ENCODE measurements at regions not wholly inside any gene's neighbourhood (a gene's known extent, or its start where the extent isn't known, plus 50 kb on each side); places are given as distances from the start of the nearest gene placed in this dataset.

DNA sequence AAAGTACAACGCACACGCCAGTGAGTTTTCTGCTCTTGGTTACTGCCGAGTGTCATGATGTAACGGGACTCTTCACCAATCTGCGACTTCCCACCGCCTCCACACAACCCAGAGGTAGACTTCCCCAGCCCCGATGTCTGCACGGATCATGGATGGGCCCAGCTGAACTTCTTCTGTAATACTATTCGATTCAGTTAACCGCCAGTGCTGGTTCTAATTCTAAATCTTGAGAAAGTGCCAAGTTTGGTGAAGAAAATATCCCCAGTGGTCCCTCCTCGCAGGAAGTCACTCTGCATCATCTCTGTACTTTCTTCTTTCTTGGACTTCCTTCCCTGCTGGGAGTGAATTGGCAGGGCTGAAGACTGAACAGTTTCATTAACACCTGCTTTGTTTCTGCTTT is 77.6 kb upstream of the SLC35F4 start:
- DNase-seq: no peak

DNA sequence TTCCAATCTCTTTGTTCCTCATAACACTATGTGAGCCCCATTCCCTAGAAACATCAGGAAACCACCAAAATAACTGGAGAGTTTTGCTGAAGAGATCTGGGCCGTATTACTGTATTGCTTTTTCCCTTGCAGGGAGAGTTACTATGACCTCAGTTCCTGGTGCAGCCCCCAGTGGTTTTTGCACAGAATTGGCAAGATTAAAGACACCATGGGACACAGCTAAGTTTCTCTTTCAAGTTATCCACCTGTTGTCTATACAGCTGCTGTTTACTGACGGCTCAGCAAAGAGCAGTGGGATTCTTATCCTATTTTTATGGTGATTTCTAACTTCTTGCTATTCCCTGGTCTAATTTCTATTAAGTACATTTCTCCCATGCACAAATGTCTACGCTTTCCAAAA is 77.1 kb upstream of the SLC35F4 start:
- DNase-seq: no peak

DNA sequence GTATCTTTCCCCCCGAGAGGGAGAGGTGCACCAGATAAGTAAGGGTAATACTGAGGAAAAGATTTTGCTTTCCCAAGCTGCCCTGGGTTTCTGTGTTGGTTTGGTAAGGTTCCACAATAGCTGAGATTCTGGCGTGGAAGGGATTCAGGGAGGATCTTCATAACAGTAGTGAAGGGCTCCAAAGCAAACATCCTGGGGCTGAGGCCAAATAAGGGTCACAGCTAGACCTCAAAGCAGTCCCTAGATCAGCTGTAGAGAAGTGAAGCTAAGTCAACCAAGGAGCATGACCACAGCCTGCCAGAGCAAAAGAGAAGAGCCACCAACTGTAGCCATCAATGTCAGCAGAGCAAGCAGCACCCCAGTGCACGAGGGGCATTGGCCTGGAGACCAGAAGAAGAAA is 73.2 kb upstream of the SLC35F4 start:
- no peak for DNase-seq

DNA sequence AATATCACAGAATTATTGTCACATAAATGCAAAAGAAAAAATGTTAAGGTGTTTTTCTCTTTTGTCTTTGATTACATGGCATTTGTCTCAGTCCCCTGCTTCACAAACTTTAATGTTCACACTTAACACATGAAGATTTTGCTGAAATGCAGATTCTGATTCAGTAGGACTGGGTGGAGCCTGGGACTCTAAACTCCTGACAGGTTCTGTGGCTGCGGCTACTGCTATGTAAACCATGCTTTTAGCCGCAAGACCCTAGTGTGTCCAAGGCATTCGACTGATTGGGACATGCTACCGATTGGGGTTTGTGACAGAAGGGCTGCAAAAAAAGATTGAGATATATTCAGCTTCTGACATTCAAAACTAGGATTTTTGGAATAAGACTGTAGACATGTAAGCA is 72.6 kb upstream of the SLC35F4 start:
- DNase-seq: no peak

DNA sequence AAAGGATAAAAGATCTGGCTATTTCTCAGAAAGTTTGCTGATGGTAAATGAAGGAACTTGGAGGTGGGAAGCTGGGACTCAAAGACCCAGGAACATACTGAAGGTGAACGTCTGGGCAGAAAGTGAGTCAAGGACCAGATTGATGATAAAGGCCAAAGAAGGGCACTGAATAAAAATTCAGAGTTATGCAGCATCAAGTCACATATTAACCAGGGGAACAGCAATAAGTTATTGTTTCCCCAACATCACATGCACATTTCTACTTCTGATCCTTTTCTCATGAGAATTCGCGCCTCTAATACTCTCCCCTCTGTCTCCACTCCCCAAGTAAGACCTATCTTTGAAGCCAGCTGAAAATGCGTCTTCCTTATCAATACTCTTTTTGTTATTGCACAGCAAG is 71.8 kb upstream of the SLC35F4 start:
- DNase-seq: no peak

DNA sequence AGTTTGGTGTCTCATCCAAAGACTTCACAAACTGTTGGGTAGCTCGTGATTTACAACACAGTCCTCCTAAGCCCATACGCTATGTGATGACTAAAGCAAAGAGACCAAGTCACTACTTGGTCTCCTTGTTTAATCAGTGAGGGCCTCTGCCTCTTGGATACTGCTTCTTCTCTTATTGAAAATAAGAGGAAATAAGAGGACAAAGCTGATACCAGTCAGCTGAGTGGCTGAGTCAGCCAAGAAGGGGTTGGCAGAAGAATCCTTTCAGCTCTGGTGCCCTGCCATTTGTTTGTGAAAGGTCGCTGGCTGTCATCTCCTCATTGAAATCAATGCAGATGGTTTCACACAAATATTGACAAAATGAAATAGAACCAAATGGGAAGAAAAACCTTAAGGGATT is 67.5 kb upstream of the SLC35F4 start:
- DNase-seq: no peak

DNA sequence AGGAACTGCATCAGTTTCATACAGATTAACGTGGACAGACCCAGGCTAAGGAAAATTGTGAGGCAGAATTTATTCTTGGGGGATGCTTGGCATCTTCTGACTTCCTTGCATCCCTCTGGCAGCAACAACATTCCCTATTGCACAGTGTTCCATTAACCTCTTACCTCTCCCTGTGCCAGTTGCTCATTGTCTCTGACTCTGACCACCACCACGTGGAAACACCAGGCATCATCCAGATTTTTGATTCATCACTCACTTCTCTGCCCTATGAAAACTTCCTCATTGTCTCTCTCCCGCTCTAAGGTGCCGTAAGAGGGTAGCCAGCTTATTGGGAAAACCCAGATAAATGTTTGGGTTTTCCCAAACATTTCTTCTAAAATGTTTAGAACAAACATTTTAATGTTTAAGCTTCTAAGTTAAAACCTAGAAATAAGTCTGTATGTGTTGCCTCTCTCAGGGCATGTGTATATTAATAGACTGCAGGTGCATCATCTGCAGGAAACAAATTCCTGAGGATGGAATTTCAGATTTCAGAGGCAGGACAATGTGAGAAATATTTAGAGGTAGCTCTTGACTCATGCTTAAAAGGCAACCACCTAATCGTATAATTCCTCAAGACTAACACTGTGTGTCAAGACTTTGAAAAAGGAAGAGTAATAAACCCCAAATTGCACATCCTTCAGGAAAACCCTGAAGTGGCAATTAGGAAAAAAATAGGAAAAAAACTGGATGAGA is 64.5 kb upstream of the SLC35F4 start:
- no peak for DNase-seq

DNA sequence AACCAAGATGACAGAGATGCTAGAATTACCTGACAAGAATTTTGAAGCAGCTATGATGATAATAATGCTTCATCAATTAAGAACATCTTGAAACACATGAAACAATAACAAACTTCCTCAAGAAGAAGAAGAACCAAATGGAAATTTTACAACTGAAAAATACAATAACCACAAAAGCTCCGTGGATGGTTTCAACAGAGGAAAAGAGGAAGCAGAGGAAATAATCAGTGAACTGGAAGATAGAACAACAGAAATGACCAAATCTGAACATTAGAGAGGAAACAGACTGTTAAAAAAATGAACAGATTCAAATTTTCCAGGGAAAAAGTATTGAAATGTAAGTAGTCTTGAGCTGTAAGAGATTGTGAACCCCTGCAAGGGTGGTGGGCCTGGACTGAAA is 62.8 kb upstream of the SLC35F4 start:
- DNase-seq: no peak

DNA sequence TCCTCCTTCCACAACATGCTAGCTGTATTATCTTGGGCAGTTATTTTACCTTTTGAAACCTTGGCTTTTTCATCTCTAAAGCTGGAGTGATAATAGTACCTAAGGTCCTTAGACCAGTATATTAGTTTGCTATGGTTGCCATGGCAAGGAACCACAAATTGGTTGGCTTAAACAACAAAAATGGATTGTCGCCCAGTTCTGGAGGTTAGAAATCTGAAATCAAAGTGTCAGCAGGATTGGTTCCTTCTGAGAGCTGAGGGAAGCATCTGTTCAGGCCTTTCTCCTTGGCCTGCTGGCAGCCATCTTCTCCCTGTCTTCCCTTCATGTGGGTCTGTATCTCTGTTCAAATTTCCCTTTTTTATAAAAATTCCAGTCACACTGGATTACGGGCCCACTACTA is 55.5 kb upstream of the SLC35F4 start:
- no peak for DNase-seq

DNA sequence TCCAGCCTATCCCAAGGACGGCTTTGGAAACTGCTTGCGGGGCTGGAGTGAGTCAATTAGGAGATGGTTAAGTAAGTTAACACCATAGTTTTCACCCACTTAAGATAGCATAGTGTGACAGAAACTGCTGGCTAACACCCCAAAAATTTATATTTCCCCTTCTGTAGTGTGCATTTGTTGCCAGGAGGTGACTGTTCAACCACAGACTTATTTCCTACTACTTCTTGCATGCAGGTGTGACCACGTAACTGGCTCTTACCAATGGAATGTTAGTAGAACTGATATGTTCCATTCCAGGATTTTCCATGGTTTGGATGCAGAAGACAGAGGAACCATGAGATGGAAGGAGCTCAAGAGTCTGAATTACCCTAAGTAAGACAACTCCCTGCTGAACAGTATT is 52.9 kb upstream of the SLC35F4 start:
- DNase-seq: peak; percentile 29

Measured in fibroblast of upper back skin (primary cell).